HG03175 (cell line): ENCODE measurements at regions not wholly inside any gene's neighbourhood (a gene's known extent, or its start where the extent isn't known, plus 50 kb on each side); places are given as distances from the start of the nearest gene placed in this dataset.
"Not testable (repeated sequence)": the region's sequence is repeated elsewhere in the genome, so short reads cannot be mapped to it uniquely, and the experiment has no call there.

ENCODE experiments used
- ATAC-seq: cut with Tn5 transposase; IDR thresholded peaks from one replicate; pipeline ENCODE4 v1.9.1; 2021; ENCODE audit warnings: mild to moderate bottlenecking, moderate library complexity; ENCODE audit not compliant: unreplicated experiment

DNA sequence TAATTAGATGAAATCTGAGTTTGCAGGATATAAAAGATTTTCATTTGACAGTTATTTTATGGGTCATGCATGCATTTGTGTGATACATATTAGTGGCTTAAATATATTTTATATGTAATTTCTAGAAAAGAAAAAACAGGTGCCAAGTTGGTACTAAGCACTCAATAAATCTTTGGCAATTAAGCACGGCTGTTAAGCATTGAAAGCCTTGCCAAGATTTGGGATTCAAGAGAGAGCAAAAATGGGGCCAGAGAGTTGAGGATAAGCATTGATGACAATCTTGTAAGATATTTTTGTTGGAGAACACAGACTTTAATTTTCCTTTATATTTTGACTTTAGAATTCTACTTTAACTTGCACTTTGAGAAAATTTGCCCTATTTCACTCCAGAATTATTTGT lies 249.8 kb upstream of the MAD2L1 start:
- no peak for ATAC-seq

DNA sequence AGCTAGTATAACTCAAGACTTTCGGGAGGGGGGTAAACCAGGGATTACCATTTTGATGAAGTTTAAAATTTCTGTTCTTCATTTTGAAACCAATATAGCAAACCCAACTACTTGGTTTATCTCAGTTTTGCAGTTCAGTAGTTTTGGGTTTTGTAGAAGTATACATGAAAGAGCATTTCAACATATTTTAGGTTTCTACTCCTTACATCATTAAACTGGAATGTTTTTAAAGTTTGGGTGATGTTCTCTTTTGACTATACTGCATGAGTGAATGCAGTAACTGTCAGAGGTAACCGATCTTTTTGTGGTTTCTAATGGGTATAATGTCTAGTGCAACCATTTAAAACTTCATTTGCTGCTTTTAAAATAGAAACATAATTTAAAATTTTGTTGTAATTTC lies 248.3 kb upstream of the MAD2L1 start:
- ATAC-seq: no peak

GRCh38 chr4:120304801-120305200 lies 238.2 kb upstream of the MAD2L1 start:
- ATAC-seq: no peak

DNA sequence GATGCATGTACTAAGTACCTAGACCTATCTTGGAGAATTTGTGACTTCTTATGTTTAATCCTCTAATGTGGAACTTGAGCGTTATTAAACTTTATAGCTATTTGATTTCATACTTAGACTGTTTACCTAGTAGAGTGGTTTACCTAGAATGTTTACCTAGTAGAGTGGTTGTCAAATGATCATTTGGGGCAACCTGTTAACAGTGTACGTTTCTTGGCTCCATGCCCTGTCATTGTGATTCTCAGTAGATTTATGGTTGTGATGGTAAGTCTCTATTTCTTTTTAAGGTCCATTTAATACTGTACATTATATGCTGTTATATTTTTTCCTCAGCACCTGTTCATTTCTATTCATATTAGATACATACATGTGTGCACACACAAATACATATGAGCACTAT lies 233.0 kb upstream of the MAD2L1 start:
- no peak for ATAC-seq

DNA sequence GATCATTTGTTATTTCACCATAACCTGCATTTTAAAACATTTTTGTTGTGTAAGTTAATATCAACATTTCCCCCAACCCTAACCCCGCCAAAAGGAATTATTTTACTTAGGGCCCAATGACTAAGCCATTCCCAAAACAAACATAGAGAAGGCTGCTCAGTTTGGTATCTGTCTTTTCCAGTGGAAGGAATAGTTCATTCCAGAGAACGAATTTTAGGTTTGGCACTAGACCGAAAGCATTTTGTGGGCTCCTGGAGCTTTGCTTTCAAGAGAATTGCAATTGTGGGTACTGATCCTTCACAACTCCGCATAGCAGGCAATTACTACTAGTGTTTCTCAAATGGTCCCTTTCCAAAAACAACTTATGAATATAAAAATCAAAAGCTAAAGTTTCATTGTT lies 226.7 kb upstream of the MAD2L1 start:
- ATAC-seq: no peak

- no peak for ATAC-seq
Measured at GRCh38 chr4:120291541-120291940, 224.9 kb upstream of the MAD2L1 start.

GRCh38 chr4:120290553-120290952 lies 223.9 kb upstream of the MAD2L1 start:
- ATAC-seq: no peak

DNA sequence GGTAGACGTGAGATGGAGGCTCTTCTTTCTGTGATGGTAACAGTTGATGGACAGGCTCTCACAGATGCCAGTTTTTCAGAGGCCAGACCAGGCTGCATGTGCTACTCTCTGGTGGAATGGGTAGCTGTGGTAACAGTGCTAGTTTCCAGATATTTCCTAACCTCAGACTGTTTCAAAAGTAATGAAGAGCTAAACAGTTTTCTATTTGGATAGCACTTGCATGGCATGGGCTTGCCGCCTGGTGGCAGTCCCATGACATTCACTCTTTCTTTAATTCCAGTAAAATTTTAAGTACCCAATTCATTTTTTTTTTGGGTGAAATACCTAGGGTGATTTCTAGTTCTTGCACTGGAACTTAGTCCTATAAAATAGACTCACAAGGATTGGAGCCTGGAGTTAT lies 220.2 kb upstream of the MAD2L1 start:
- no peak for ATAC-seq

DNA sequence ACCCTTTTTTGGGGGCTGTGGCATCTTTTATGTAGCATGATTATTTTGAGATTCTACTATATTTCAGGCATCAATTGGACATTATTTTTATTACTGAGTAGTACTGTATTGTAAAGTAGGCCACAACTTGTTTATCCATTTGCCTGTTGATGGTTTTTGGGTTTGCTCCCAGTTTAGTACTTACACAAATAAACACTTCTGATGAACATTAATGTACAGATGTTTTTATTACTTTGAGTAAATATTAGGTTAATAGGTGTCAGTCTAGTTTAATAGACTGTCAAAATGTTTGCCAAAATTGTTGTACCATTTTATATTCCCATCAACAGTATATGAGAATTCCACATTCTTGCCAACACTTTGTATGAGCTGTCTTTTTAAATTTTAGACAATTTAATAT lies 214.9 kb upstream of the MAD2L1 start:
- no peak for ATAC-seq

GRCh38 chr4:120277391-120277790 lies 210.7 kb upstream of the MAD2L1 start:
- ATAC-seq: no peak

DNA sequence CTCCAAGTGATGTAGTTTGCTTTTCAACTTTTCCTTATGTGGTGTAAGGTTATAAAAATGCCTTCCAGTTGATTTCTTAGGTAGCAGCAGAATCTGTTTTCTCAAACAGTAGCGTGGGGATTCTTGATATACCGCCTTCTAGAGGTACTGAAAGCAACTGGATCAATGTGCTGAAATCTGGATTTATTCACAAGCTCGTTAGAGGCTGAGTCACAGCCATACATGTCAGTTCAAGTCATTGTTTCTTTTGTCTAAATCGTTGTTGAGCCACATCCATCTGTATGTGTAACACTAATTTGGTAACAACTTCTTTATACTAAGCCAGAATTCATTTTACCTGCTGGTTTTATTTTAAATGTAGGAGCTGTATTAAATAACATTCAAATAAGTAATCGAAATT lies 200.0 kb upstream of the MAD2L1 start:
- ATAC-seq: no peak

GRCh38 chr4:120263618-120264017 lies 197.0 kb upstream of the MAD2L1 start:
- ATAC-seq: no peak

DNA sequence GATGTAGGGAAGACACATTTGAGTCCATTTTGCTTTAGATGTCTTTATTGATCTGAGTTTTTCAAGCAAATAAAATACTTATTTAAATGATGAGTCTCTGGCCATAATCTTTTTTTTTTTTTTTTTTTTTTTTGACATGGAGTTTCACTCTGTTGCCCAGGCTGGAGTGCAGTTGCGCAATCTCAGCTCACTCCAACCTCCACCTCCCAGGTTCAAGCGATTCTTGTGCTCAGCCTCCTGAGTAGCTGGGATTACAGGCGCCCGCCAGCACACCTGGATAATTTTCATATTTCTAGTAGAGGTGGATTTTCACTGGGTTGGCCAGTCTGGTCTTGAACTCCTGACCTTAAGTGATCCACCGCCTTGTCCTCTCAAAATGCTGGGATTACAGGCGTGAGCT lies 194.5 kb upstream of the MAD2L1 start:
- no peak for ATAC-seq

DNA sequence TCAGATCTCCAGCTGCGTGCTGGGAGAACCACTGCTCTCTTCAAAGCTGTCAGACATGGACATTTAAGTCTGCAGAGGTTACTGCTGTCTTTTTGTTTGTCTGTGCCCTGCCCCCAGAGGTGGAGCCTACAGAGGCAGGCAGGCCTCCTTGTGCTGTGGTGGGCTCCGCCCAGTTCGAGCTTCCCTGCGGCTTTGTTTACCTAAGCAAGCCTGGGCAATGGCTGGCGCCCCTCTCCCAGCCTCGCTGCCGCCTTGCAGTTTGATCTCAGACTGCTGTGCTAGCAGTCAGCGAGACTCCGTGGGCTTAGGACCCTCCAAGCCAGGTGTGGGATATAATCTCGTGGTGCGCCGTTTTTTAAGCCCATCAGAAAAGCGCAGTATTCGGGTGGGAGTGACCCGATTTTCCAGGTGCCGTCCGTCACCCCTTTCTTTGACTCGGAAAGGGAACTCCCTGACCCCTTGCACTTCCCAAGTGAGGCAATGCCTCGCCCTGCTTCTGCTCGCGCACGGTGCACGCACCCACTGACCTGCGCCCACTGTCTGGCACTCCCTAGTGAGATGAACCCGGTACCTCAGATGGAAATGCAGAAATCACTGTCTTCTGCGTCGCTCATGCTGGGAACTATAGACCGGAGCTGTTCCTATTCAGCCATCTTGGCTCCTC lies 189.6 kb upstream of the MAD2L1 start:
- not testable (repeated sequence) for ATAC-seq

GRCh38 chr4:120238277-120238973 lies 171.8 kb upstream of the MAD2L1 start:
- no peak for ATAC-seq

DNA sequence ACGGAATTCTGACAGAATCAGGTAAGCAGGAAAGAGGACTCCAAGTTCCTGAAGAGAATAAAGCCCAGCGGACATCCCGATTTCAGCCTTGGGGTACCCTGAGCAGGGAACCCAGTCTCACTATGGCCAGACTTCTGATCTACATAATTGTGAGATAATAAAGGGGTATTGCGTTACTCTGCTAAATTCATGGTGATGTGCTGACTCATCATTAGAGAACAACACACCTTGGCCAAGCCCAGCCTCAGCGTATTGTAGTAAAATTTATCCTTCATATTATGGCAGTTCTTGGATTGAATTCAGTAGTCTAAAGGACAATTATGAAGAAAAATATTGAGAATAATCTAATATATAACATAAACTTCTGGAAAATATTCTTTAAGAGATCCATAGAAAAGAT lies 170.2 kb upstream of the MAD2L1 start:
- ATAC-seq: no peak

DNA sequence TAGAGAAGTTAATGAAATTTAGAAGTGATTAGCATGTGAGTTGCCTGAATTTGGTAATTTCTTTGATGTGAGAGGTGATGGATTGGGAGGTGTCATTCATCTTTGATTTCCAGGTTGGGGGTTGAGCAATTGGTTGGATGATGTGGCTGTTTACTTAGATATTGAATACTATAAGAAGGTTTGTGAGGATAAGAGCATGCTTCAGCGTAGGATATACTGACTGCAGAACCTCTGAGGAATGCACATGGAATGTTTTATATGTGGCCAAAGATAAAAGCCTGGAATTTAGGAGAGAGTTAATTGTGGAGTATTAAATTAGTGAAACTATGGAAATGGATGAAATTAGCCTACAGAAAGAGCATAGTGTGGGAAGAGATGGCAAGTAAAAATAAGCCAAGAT lies 165.4 kb upstream of the MAD2L1 start:
- no peak for ATAC-seq

- ATAC-seq: no peak
Measured at GRCh38 chr4:120228086-120228485, 161.4 kb upstream of the MAD2L1 start.

DNA sequence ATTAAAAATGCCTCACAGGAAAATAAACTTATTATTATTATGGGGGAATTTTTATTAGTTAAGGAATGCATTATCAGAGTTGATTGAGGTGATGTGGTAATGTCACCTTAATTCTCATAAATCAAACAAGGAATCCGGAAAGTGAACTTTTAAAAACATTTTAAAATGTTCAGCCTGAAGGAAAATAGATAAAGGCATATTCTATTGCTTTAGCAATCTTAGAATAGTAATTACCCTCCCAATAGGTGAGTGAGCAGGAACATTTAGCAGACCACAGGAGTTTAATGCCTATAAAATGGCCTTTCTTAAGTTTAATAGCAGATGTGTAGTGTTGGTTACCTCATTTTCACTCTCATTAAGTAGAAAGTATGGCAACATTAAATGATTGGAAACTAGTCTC lies 160.9 kb upstream of the MAD2L1 start:
- ATAC-seq: no peak

- no peak for ATAC-seq
Measured at GRCh38 chr4:120225527-120225926, 158.9 kb upstream of the MAD2L1 start.

GRCh38 chr4:120218981-120219380 lies 152.3 kb upstream of the MAD2L1 start:
- no peak for ATAC-seq

DNA sequence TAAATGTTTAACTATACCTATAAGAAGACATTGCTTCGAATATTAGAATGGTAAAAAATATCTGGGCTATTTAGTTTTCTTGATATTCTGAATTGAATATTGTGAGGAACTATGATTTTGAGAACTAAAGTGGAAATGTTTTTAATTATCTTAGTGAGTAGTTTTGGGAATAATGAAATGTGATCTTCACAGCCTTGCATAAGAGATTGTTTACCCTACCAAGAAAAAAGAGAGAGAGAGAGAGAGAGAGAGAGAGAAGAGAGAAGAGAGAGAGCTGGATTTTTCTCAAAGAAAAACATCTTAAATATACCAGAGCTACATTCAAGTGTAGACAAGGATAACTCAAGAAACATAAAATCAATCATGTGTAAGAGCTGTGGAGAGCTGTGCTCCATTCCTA lies 148.7 kb upstream of the MAD2L1 start:
- no peak for ATAC-seq
